Body of pancreas (tissue), 4 donors: ENCODE measurements at regions not wholly inside any gene's neighbourhood (a gene's known extent, or its start where the extent isn't known, plus 50 kb on each side); places are given as distances from the start of the nearest gene placed in this dataset.
"Not testable (repeated sequence)": the region's sequence is repeated elsewhere in the genome, so short reads cannot be mapped to it uniquely, and the experiment has no call there.

Source experiments
- ATAC-seq: fragments of 150-250 bp; one replicate; pipeline ENCODE4 v1.9.1; 2016
- DNase-seq, 4 donors: peaks; one replicate each; pipeline ENCODE4 v3.0.0-alpha.2; 2019
- H3K27ac ChIP-seq, 4 donors: fragments of 200-600 bp; sonication (generic); 1 replicate in 3 of 4; 2 replicates in 1 of 4; pipeline versions ENCODE4 v1.5.1 to v1.6.1; 2016 to 2019; ENCODE audit warnings: mild to moderate bottlenecking in 1 of 4, mixed read lengths in 1 of 4, moderate library complexity in 1 of 4
- H3K27me3 ChIP-seq, 2 donors: fragments of 200-600 bp; sonication (generic); one replicate each; pipeline ENCODE4 v1.6.0; 2016; ENCODE audit warnings: mild to moderate bottlenecking in 1 of 2
- H3K36me3 ChIP-seq, 2 donors: fragments of 200-600 bp; sonication (generic); replicated peaks in 1 of 2; 2 replicates each; pipeline ENCODE4 v1.5.1; 2016; ENCODE audit warnings: low read depth in 2 of 2; ENCODE audit not compliant: insufficient read depth in 1 of 2
- H3K4me1 ChIP-seq: fragments of 200-600 bp; sonication (generic); one replicate; pipeline ENCODE4 v1.6.0; 2016
- H3K4me3 ChIP-seq, 2 donors: fragments of 200-600 bp; sonication (generic); 1 replicate in 1 of 2; 2 replicates in 1 of 2; pipeline ENCODE4 v1.5.1; 2016 to 2019
- H3K9me3 ChIP-seq, 3 donors: fragments of 200-600 bp; sonication (generic); 1 replicate in 2 of 3; 2 replicates in 1 of 3; pipeline ENCODE4 v1.5.1; 2016
- POLR2A ChIP-seq, 3 donors: fragments of 450-650 bp; IDR thresholded peaks; one replicate each; pipeline ENCODE4 v1.6.1; 2016; ENCODE audit warnings: antibody characterized with exemption in 3 of 3, mild to moderate bottlenecking in 2 of 3
- WGBS, 2 donors: methylation state at CpG; one replicate each; pipeline ENCODE4 v1.1.5; 2017; 5-methylcytosine and 5-hydroxymethylcytosine counted together
- intact Hi-C: fragments of 100-400 bp; cut with DNase I; formaldehyde crosslinking; loops from one replicate; pipeline ENCODE4 v1.15.1; 2023
- TF ChIP-seq, protein P1 (sequence below), 7 experiments: fragments of 450-650 bp in 4 of 7; fragments of 200-600 bp in 3 of 7; sonication (generic) in 3 of 7; IDR thresholded peaks; one replicate each; pipeline ENCODE4 v1.5.1; 2016 to 2019; ENCODE audit warnings: antibody characterized with exemption in 7 of 7

DNA sequence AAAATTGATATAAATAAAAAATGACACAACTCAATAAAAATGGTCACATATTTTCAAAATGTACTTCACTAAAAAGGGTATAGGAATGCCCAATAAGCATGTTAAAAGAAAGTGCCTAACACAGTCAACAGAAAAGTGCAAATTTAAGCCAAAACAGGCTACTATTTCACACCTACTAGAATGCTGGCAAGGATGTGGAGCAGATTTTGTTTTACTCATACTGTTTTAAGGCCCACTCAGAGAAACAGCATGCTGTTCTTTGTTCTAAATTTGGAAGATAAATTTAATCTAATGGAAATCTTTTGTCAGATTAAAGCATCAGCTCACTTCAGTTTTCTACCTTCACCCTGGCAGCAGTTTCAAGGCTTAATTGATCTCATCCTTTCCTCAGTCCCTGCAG, 576.8 kb upstream of the HS3ST1 start:
- DNase-seq, result no peak
- Histone ChIP-seq H3K27ac (no peak overlapping the region), H3K36me3 (no peaks in the 10 kb centered on the region), H3K4me1 (no peaks in the 10 kb centered on the region), H3K4me3 (no peak overlapping the region), H3K9me3 (no peaks in the 10 kb centered on the region), H3K27me3 (no peaks in the 10 kb centered on the region)
- intact Hi-C loops, result no loop called here
- TF ChIP-seq POLR2A (IDR thresholded peaks at IDR 0.05), result no peak
- TF ChIP-seq, protein P1, sequence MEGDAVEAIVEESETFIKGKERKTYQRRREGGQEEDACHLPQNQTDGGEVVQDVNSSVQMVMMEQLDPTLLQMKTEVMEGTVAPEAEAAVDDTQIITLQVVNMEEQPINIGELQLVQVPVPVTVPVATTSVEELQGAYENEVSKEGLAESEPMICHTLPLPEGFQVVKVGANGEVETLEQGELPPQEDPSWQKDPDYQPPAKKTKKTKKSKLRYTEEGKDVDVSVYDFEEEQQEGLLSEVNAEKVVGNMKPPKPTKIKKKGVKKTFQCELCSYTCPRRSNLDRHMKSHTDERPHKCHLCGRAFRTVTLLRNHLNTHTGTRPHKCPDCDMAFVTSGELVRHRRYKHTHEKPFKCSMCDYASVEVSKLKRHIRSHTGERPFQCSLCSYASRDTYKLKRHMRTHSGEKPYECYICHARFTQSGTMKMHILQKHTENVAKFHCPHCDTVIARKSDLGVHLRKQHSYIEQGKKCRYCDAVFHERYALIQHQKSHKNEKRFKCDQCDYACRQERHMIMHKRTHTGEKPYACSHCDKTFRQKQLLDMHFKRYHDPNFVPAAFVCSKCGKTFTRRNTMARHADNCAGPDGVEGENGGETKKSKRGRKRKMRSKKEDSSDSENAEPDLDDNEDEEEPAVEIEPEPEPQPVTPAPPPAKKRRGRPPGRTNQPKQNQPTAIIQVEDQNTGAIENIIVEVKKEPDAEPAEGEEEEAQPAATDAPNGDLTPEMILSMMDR (IDR thresholded peaks at IDR 0.05), result no peak
- ATAC-seq, result no peak

DNA sequence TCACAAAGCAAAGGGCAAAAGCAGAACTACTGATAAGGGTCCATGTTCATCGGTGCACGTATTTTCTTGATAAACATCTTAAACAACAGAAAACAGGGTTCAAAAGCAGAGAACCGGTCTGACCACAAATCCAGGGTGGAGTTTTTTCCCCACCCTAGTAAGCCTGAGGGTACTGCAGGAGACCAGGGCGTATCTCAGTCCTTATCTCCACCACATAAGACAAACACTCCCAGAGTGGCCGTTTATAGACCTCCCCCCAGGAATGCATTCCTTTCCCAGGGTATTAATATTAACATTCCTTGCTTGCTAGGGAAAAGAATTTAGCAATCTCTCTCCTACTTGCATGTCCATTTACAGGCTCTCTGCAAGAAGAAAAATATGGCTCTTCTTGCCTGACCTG, 567.9 kb upstream of the HS3ST1 start:
- H3K4me3 ChIP-seq, H3K4me1 ChIP-seq, H3K27me3 ChIP-seq, H3K27ac ChIP-seq, ATAC-seq, H3K36me3 ChIP-seq, DNase-seq, H3K9me3 ChIP-seq, intact Hi-C loops: not testable (repeated sequence)
- 64 to 66% methylated on average over 5 of the region's 5 CpGs for WGBS, 2 donors

DNA sequence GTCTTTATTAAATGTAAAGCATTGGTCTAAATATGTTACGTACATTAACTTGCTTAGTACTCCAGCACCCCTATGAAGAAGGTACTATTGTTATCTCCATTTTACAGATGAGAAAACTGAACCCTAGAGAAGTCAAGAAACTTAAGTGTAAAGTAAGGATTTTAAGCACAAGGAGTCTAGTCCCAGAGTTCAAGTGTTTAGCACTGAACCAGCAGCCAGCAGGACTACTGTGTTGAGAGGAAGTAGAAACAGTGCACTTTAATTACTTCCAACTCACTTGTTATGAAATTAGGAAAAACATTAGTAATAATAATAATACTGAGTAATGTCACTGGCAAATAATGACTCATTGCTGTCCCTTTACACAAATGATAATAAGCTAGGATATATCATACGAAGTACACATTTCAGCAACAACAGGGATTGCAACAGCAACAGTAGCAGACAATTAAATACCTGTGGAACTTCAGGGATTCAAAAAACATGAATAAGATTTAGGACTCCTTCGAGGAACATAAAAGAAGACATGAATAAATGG, 548.1 kb upstream of the HS3ST1 start:
- Histone ChIP-seq H3K36me3 (no peaks in the 10 kb centered on the region), H3K27me3 (no peaks in the 10 kb centered on the region), H3K4me3 (no peak overlapping the region), H3K4me1 (no peaks in the 10 kb centered on the region), H3K9me3 (no peaks in the 10 kb centered on the region), H3K27ac (no peak overlapping the region)
- TF ChIP-seq, protein P1 (IDR thresholded peaks at IDR 0.05), result no peak
- TF ChIP-seq POLR2A (IDR thresholded peaks at IDR 0.05), result no peak
- no peak for ATAC-seq
- WGBS, 2 donors, result 44 to 54% methylated on average over 3 of the region's 3 CpGs
- intact Hi-C loops, result no loop called here
- DNase-seq, result no peak

DNA sequence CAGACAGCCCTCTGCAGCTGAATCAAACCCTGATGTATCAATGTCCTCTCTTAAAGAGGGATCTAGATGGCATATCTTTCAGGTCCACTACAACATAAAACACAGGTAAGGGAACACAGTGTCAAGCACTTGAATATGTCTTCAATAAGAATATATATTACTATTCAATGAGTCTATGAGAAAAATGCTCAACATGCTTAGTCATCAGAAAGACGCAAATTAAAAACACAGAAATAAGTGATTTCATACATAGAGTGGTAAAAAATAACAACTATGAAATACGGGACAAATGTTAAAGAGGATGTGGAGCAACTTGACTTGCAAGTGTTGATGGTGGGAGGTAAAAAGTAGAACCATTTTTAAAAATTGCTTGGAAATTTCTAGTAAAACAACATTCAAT, 544.6 kb upstream of the HS3ST1 start:
- no peak for TF ChIP-seq POLR2A (IDR thresholded peaks at IDR 0.05)
- TF ChIP-seq, protein P1 (IDR thresholded peaks at IDR 0.05), result no peak
- intact Hi-C loops, result no loop called here
- Histone ChIP-seq H3K4me3 (no peak overlapping the region), H3K36me3 (no peaks in the 10 kb centered on the region), H3K4me1 (no peaks in the 10 kb centered on the region), H3K27ac (no peak overlapping the region), H3K27me3 (no peaks in the 10 kb centered on the region), H3K9me3 (no peaks in the 10 kb centered on the region)
- WGBS, 2 donors, result 39 to 60% methylated on average over 2 of the region's 2 CpGs
- DNase-seq (no peak), ATAC-seq (no peak)

DNA sequence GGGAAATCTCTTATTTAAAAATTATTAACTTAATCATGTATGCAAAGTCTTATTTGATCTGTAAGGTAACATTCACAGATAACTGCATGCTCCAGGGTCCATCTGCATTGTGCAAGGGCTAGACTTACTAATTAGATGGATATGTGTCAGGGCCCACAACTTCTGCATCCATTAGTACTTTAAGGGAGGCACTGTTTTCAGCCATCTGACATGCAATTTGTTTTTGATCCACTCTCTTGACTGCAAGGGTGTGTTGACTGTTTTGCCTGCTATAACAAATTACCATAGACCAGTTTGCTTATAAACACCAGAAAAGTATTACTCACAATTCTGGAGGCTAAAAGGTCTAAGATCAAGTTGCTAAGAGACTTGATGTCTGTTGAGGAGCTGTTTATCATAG, 542.1 kb upstream of the HS3ST1 start:
- no peak for TF ChIP-seq POLR2A (IDR thresholded peaks at IDR 0.05)
- TF ChIP-seq, protein P1 (IDR thresholded peaks at IDR 0.05), result no peak
- no peaks in the 10 kb centered on the region for H3K27me3 ChIP-seq
- H3K9me3 ChIP-seq, result no peaks in the 10 kb centered on the region
- intact Hi-C loops, result no loop called here
- no peaks in the 10 kb centered on the region for H3K4me1 ChIP-seq
- DNase-seq (no peak), ATAC-seq (no peak)
- H3K36me3 ChIP-seq, result no peaks in the 10 kb centered on the region
- no peak overlapping the region for H3K27ac ChIP-seq
- no peak overlapping the region for H3K4me3 ChIP-seq
